ENCODE measurements at regions not wholly inside any gene's neighbourhood (a gene's known extent, or its start where the extent isn't known, plus 50 kb on each side); places are given as distances from the start of the nearest gene placed in this dataset.

GRCh38 chr2:172377408-172377807 is 50.0 kb upstream of the ITGA6 start:
- TF ChIP-seq CTCF (IDR thresholded peaks at IDR 0.05; ENCODE audit: poor library complexity) (no peak), EZH2 (IDR thresholded peaks at IDR 0.05; ENCODE audit: borderline replicate concordance) (no peak), EZH2phosphoT487 (IDR thresholded peaks at IDR 0.05; ENCODE audit: low read depth, severe bottlenecking, unreplicated experiment) (no peak)
